NCI-H1417 treated with DMSO at 0.1 percent for 48 hours (cell line): ENCODE measurements at regions not wholly inside any gene's neighbourhood (a gene's known extent, or its start where the extent isn't known, plus 50 kb on each side); places are given as distances from the start of the nearest gene placed in this dataset.

Experiments used
- DNase-seq: peaks from one replicate; lab custom pipeline; 2025; lab: John Stamatoyannopoulos, UW

DNA sequence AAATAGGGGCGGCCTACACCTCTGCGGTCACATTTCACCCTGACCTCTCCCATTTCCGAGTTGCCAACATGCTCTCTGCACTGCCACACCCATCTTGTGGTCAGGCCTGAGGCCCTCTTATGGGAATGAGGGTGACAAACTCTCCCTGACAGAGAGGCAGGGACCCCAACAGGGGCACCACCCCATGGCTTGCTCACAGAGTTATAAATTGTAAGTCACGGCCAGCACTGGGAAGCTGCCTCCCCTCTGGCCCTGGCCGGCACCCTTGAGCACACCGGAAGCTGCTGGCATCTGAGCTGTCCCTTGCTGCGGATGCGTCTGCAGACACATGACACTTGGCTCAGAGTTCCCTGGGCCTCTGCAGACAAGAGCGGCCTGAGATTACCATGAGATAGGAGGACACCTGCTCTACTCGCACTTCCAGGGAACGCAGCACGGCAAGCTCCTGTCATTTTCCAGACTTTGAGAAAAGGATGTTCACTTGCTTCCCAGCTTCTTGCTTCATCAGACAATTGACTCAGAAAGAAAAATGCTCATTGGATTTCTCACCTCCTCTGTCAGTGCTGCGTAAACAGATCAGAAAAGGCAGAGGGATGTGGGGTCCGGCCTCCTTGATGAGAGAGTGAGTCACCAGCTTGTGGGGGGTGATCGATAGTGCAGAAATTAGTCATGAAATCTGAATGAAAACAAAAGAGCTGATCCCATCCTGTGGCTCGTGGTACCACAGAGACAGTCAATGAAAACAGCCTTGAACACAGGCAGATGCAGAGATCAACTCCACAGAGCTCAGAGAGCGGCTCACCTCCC, 269.8 kb downstream of the SYK start:
- DNase-seq, result no peak

- no peak for DNase-seq
These were observed 271.6 kb downstream of the SYK start for GRCh38 chr9:91073049-91073810.

GRCh38 chr9:91073811-91074771, 272.5 kb downstream of the SYK start:
- DNase-seq, result no peak

DNA sequence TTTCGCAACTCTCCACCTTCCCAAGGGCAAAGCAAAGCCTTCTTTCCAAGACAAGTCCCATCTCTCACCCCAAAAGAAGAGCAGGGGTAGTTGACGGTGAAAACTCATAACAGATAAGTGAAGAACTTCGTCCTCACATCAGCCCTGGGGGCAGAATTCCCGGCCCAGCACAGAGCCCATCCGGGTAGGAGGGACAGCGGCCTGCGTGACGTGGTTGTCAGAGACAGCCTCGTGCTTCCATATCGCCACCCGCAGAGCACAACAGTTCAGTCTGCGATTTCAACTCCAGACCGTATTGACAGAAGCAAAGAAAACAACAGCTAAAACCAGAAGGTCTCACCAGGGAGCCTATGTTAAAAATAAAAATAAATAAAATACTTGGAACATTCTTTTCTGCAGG, 273.2 kb downstream of the SYK start:
- DNase-seq, result no peak

DNA sequence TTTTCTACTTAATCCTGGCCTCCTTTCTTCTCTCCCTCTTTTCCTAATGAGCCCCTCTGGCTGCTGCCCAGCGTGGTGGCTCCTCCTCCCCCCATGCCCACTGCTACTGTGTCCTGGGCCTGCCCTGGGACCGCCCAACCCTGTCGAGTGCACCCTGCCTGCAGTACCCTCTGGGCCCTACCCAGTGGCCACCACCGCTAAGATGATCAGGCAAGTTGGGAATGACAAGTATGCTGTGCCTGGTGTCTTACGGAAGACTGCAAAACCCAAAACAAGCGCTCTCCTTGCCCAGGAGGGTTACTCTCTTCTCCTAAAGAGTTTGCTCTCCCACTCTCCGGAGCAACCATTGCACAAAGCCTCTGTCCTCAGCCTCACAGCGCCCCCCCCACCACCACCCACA, 273.7 kb downstream of the SYK start:
- DNase-seq, result no peak

DNA sequence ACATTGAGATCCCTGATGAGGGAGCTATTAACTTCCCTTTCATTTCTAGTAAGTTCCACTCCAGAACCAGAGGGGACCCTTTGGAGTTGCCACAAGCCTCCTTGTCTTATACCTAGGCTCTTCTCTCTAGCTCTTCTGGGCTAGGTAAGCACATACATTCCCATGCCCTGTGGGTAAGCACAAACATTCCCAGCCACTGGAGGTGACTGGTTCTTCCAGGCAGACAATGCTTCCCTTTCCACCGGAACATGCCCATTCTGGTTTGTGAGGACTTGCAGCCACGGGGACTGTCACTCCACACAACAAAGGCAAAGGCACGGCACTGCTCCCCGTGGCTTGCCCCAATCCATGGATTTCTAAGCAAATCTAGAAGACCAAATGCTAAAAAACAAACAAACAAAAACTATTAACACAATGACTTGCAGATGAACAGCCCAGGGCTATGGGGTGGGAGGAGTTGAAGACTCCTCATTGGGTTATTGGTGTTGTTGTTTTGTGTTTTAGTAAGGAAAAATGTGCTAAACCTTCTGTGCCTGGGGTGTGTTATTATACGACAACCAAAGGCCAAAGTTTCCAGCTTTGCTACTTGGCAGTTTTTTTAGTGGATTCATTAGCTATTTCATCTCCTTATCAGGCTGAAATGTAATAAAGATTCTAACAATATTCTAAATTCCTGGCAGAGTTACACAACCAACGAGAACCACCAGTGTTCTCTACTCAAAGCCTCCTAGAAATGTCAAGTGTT, 276.2 kb downstream of the SYK start:
- no peak for DNase-seq

DNA sequence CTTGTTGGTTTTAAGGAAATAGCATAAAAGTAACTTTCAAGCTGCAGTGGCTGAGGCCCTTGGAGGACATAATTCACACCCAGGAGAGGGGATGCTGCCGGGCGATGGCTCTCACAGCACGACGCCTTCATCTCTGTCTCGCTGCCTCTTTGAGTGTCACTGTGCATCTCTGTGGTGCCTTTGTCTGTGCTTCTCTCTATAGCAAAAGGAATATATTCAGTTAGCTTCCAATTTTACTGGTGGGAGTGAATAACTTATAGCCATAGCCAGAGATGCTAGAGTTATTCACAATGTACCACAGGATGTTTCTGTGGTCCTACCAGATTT, 276.7 kb downstream of the SYK start:
- no peak for DNase-seq

DNA sequence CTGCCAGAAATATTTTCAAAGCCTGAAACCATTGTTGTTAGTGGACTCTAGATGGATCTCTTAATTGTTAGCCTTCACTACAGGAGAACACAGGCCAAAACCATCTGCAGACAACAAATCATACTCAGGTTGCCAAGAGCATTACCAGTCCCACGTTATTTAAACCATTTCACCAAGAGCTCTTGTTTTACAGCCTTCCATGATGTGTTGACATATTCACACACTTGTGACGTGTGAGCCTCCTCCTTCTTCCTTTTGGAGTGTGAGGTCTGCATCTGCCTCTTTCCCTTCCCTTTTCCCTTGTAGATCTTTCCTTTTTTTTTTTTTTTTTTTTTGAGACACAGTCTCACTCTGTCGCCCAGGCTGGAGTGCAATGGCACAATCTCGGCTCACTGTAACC, 279.0 kb downstream of the AUH start:
- no peak for DNase-seq

DNA sequence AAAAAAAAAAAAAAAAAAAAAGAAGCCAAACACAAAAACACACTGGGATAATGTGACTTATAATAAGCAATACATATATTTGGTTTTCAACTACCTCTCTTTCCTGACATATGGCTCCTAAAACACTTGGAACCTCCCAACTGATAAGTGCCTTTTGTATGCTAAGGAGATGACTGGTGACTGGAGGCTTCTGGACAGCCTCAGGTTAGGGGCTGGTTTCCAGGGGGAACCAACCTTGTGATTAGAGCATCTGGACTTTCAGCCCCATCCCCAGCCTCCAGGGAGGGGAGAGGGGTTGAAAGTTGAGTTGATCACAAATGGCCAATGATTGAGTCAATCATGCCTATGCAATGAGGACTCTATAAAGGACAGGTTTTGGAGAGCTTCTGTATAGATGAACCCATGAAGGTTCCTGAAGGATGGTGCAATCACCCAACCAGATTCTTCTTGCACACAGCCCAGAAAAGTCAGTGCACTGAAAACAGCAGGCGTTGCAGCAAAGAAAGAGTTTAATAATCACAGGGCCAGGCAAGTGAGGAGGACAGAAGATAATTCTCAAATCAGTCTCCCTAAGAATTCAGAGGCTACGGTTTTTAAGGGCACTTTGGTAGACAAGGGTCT, 276.7 kb downstream of the AUH start:
- DNase-seq, result no peak

- DNase-seq, result no peak
These were observed 276.0 kb downstream of the AUH start for GRCh38 chr9:91085517-91086291.

GRCh38 chr9:91086657-91087461, 274.9 kb downstream of the AUH start:
- no peak for DNase-seq

GRCh38 chr9:91087462-91087759, 274.3 kb downstream of the AUH start:
- no peak for DNase-seq

DNA sequence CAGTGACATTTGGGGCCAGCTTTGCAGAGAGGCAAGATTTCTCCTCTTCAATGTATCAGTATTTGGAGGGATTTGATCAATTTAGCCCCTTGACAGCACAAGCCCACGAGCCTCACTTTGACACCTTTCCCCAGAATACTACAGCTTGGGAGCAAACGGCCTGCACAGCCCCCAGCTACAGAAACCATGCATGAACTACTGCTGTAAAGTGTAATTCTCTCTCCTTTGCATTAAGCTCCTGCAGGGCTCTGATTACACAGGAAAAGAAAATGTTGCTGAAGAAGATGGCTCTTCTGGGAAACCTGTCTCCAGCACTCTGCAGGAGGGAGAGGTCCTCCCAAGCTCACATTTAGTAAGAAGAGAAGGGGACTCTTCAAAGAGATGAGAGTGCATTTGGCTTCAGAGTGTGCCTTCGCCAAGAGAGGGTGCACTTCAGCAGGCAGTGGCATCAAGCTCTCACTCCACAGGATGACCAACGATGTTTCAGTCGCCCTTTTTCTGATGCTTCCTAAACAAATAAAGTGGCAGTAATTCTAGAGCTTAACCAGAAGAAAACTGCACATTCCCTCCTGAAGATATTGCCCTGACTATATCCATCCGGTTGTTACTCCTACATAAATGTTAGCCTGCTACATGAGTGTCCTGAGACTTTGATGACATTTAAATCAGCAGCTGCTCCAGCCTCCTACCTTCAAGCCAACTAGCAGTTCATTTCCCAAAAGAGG, 272.2 kb downstream of the AUH start:
- no peak for DNase-seq

DNA sequence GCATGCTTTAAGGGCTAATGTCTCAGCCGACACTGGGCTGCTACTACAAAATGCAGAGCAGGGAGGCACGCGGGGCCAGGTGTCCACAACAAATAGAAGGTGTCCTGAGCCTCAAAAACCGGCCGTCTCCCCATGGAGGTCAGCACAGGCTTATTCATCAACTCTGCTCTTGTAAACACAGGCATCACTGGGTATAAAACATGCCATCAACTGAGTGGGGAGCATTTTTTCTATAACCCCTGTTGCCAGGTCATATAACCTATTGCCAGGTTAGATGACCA, 271.6 kb downstream of the AUH start:
- no peak for DNase-seq

DNA sequence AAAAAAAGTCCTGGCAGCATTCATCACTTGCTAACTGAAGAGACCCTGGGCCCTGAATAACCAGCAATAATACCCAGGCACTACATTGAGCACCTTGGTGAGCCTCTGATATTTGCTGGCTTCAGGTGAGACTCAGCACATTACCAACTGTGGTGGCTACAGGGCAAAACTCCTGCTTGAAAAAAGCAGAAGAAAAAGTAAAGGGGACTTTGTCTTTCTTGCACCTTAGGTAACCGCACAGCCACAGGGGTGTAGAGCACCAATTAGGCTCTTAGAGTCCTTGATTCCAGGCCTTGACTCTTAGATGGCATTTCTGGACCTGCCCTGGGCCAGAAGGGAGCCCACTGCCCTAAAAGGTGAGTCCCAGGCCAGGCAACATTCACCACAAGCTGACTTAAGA, 269.5 kb downstream of the AUH start:
- no peak for DNase-seq

- DNase-seq, result no peak
These were observed 267.2 kb downstream of the AUH start for GRCh38 chr9:91094324-91095088.

DNA sequence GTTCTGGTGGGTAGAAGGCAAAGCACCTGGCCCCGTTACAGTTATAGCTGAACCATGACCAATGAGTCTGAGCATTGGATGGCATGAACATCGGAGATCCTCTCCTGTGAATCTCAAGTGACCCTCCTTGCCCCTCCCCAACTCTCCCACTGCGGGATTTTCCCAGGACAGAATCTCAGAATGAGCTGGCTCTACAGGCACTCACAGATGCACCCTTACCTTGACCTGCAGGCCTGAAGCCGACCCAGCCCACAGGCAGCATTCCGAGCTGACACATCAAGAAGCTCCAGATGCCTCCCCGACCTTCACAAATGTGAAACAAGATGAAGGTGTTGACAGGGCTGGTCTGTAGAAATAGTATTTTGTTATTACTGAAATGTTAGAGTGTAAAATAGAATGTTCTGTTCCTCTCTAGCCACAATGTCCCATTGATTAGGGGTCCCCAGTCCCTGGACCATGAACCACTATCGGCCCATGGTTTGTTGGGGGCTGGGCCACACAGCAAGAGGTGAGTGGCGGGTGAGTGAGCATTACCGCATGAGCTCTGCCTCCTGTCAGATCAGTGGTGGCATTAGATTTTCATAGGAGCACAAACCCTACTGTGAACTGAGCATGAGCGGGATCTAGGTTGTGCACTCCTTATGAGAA, 263.4 kb downstream of the AUH start:
- no peak for DNase-seq

GRCh38 chr9:91099436-91099835, 262.3 kb downstream of the AUH start:
- no peak for DNase-seq
